ENCODE measurements at regions not wholly inside any gene's neighbourhood (a gene's known extent, or its start where the extent isn't known, plus 50 kb on each side); places are given as distances from the start of the nearest gene placed in this dataset.

DNA sequence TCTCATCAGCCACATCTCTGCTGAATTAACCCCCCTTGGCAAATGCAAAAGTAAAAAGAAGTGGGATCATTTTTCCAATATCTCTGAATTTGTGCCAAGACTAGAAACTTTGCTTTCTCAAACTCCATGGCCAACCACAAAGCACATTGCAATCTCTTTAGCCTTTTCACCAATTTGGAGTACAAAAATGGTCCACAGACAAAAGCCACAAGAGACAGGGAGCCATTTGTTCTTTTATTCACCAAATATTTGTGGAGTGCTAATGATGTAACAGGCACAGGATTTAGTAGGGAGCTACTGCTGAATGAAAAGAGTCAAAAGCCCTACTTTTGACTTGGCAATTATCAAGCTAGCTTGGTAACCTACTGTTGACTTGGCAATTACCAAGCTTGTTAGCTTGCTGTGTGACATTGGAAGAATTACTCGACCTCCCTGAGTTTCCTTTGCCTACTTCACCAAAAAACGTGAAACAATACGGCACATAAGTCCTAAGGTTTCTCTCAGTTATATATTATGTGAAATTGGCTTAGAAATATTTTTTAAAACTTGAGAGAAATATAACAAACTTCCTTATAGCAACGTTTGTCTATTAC lies 97.1 kb upstream of the KLF3 start:
- intact Hi-C loops (cut with DNase I): no loop called here
- no peak overlapping the region for H3K4me3 ChIP-seq
- no peak for TF ChIP-seq POLR2A (IDR thresholded peaks at IDR 0.05)
- TF ChIP-seq, protein P1, sequence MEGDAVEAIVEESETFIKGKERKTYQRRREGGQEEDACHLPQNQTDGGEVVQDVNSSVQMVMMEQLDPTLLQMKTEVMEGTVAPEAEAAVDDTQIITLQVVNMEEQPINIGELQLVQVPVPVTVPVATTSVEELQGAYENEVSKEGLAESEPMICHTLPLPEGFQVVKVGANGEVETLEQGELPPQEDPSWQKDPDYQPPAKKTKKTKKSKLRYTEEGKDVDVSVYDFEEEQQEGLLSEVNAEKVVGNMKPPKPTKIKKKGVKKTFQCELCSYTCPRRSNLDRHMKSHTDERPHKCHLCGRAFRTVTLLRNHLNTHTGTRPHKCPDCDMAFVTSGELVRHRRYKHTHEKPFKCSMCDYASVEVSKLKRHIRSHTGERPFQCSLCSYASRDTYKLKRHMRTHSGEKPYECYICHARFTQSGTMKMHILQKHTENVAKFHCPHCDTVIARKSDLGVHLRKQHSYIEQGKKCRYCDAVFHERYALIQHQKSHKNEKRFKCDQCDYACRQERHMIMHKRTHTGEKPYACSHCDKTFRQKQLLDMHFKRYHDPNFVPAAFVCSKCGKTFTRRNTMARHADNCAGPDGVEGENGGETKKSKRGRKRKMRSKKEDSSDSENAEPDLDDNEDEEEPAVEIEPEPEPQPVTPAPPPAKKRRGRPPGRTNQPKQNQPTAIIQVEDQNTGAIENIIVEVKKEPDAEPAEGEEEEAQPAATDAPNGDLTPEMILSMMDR (IDR thresholded peaks at IDR 0.05): no peak
- no peaks in the 10 kb centered on the region for H3K27me3 ChIP-seq
- WGBS (ENCODE audit: insufficient coverage, low coverage, low lambda C conversion rate, missing lambda C conversion rate): 88% methylated on average over 4 of the region's 4 CpGs
- no peaks in the 10 kb centered on the region for H3K9me3 ChIP-seq
- no peak for DNase-seq
- ATAC-seq: no peak
- H3K4me1 ChIP-seq: no peaks in the 10 kb centered on the region
- no peak overlapping the region for H3K27ac ChIP-seq
- H3K36me3 ChIP-seq: no peaks in the 10 kb centered on the region

DNA sequence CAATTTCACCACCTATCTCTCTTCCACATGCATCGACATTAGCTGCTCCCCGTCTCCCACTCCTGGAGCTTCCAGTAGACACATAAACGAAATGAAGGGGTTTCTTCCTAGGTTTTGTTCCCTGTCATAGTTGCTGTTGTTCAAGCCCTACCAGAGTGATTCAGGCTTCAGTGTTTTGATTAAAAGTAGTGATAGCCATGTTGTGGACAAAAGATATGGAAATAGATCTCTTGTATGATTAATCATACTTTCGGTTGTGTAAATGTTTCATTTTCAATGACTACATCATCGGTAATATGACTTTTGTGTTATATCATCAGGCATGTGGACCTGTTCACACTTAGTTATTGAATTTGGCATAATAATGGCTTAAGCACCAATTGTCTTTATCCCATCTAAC lies 96.5 kb upstream of the KLF3 start:
- WGBS (ENCODE audit: insufficient coverage, low coverage, low lambda C conversion rate, missing lambda C conversion rate): 92% methylated on average over 5 of the region's 5 CpGs
- intact Hi-C loops (cut with DNase I): no loop called here
- Histone ChIP-seq H3K4me3 (no peak overlapping the region), H3K9me3 (no peaks in the 10 kb centered on the region), H3K4me1 (no peaks in the 10 kb centered on the region), H3K36me3 (no peaks in the 10 kb centered on the region), H3K27ac (no peak overlapping the region), H3K27me3 (no peaks in the 10 kb centered on the region)
- ATAC-seq (no peak), DNase-seq (no peak)
- no peak for TF ChIP-seq POLR2A (IDR thresholded peaks at IDR 0.05)
- TF ChIP-seq, protein P1 (IDR thresholded peaks at IDR 0.05): no peak

DNA sequence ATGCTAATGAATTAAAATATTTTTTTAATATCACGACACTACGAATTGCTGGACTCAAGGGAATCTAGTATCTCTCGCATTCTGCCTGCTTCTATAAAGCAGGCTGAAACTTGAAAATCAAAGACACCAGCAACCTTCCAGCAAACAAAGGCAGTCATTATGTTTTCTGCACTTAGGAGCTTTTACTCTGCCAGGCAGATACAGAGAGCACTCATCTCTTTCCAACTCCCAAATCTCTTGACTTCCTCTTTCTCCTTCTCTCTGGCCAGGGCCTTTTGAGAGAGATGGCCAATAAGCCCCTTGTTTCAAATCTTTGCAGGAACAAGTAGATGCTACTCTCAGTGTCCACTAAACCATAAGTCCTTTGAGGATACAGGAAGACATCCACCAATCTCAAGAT lies 95.2 kb upstream of the KLF3 start:
- H3K27me3 ChIP-seq: no peaks in the 10 kb centered on the region
- no peaks in the 10 kb centered on the region for H3K36me3 ChIP-seq
- ATAC-seq (no peak), DNase-seq (no peak)
- 86% methylated on average over 3 of the region's 3 CpGs for WGBS (ENCODE audit: insufficient coverage, low coverage, low lambda C conversion rate, missing lambda C conversion rate)
- H3K9me3 ChIP-seq: no peaks in the 10 kb centered on the region
- H3K4me1 ChIP-seq: no peaks in the 10 kb centered on the region
- intact Hi-C loops (cut with DNase I): no loop called here
- no peak overlapping the region for H3K27ac ChIP-seq
- TF ChIP-seq, protein P1 (IDR thresholded peaks at IDR 0.05): no peak
- no peak for TF ChIP-seq POLR2A (IDR thresholded peaks at IDR 0.05)
- no peak overlapping the region for H3K4me3 ChIP-seq

DNA sequence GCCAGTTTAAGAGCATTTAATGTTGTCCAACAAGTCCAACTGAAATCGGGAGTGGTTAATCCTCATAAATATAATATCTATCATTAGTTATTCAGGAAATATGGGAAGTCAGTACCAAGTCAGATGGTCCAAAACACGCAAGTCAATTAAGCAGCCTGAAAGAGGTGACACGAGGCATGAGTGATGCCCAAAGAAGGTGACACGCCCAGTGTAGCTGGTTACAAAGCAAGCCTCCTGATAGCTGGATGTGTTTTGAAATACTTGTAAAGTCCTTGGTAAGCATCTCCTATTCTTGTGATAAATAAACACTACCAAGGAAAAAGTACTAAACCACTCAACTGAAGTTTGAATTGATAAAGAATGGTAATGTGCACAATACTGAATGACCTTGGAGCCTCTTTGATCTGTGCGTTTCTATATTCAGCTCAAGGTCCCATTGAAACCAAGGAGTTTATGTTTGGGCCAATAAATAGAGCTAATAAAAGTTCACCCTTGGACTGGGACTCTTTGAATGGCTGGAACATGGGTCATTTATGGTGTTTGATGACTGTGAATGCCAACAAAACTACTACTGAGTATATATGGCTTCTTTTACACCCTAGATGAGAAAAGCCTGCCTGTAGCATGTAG lies 93.2 kb upstream of the KLF3 start:
- H3K9me3 ChIP-seq: no peaks in the 10 kb centered on the region
- ATAC-seq (no peak), DNase-seq (no peak)
- no peak overlapping the region for H3K27ac ChIP-seq
- no peaks in the 10 kb centered on the region for H3K36me3 ChIP-seq
- intact Hi-C loops (cut with DNase I): loop anchor here in 1 of 2 donors (10.0 kb wide), 1 partner anchor 104 kb away; no protein-coding TSS in a partner anchor
- no peak for TF ChIP-seq POLR2A (IDR thresholded peaks at IDR 0.05)
- TF ChIP-seq, protein P1 (IDR thresholded peaks at IDR 0.05): no peak
- H3K27me3 ChIP-seq: no peaks in the 10 kb centered on the region
- 90% methylated on average over 5 of the region's 5 CpGs for WGBS (ENCODE audit: insufficient coverage, low coverage, low lambda C conversion rate, missing lambda C conversion rate)
- peaks cover 0 to 9% (median 0%) of the 10 kb centered on the region in 4 donors for H3K4me1 ChIP-seq
- H3K4me3 ChIP-seq: no peak overlapping the region

Measured in right lobe of liver (tissue), 6 donors.